HCT116 (cell line): ENCODE measurements at regions not wholly inside any gene's neighbourhood (a gene's known extent, or its start where the extent isn't known, plus 50 kb on each side); places are given as distances from the start of the nearest gene placed in this dataset.

Experiments
- ATAC-seq: fragments of 200-7000 bp; cut with Tn5 transposase; 2 replicates; pipeline ENCODE4 v1.9.1; 2020; ENCODE audit warnings: mild to moderate bottlenecking, moderate library complexity
- BruUV-seq: library from RNA; stranded (reverse); fragments of 400-500 nt; replicated peaks from 2 replicates; lab custom pipeline; 2021; lab: Mats Ljungman, UMichigan
- CTCF ChIA-PET: fragments of 300-600 bp; sonication (Branson Sonifier 250); formaldehyde crosslinking; loops from one replicate; lab custom pipeline; 2021; ENCODE audit warnings: antibody characterized with exemption; lab: Charles Lee
- POLR2A ChIA-PET: fragments of 300-600, 350-600 bp; sonication (Branson Sonifier 250); formaldehyde crosslinking; loops from one replicate; lab custom pipeline; 2021; ENCODE audit warnings: antibody characterized with exemption; lab: Charles Lee
- RAD21 ChIA-PET, 2 experiments: fragments of 300-600 bp; sonication (Branson Sonifier 250); formaldehyde crosslinking; loops; one replicate each; lab custom pipeline; 2023; ENCODE audit warnings: low total read pairs in 2 of 2; ENCODE audit not compliant: uncharacterized antibody in 2 of 2, unreplicated experiment in 2 of 2, low non-redundant PET in 1 of 2; lab: Charles Lee
- DNase-seq: peaks from one replicate; pipeline ENCODE4 v3.0.0-alpha.2; 2010; ENCODE audit warnings: low read depth, low spot score
- H2AFZ ChIP-seq: fragments of 200-600 bp; shearing (Covaris generic), sonication (generic); 2 replicates; pipeline ENCODE4 v1.6.1; 2017; ENCODE audit warnings: low read depth, mixed run types, mixed read lengths, antibody characterized with exemption, low read length; ENCODE audit not compliant: poor library complexity, severe bottlenecking
- H3K27ac ChIP-seq: 2 replicates; pipeline ENCODE4 v1.5.1; 2012; ENCODE audit warnings: low read depth, low read length
- H3K27me3 ChIP-seq: fragments of 200-600 bp; sonication (generic); 2 replicates; pipeline ENCODE4 v1.6.1; 2016; ENCODE audit warnings: mixed run types, low read length, mixed read lengths; ENCODE audit not compliant: insufficient read depth
- H3K36me3 ChIP-seq, 2 experiments: fragments of 200-500 bp in 1 of 2; fragments of 200-600 bp in 1 of 2; sonication (Bioruptor generic) in 1 of 2; sonication (generic) in 1 of 2; 2 replicates each; pipeline versions ENCODE4 v1.5.1 to v1.6.1; 2014 to 2016; ENCODE audit warnings: low read length in 2 of 2, inconsistent platforms in 1 of 2, mixed read lengths in 1 of 2, mixed run types in 1 of 2; ENCODE audit not compliant: insufficient read depth in 2 of 2, control insufficient read depth in 1 of 2
- H3K4me1 ChIP-seq, 2 experiments: fragments of 200-600 bp in 1 of 2; sonication (generic) in 1 of 2; 2 replicates each; pipeline versions ENCODE4 v1.5.1 to v1.6.1; 2012 to 2017; ENCODE audit warnings: low read length in 2 of 2, inconsistent platforms in 1 of 2, mild to moderate bottlenecking in 1 of 2, mixed read lengths in 1 of 2, mixed run types in 1 of 2, moderate library complexity in 1 of 2; ENCODE audit not compliant: insufficient read depth in 2 of 2, control insufficient read depth in 1 of 2
- H3K4me2 ChIP-seq: fragments of 200-600 bp; sonication (generic); 2 replicates; pipeline ENCODE4 v1.6.1; 2017; ENCODE audit warnings: mixed run types, low read length, mixed read lengths
- H3K4me3 ChIP-seq, 2 experiments: fragments of 200-600 bp in 1 of 2; sonication (generic) in 1 of 2; replicated peaks in 1 of 2; 2 replicates each; pipeline ENCODE4 v1.5.1; 2011 to 2016; ENCODE audit warnings: low read length in 2 of 2, control low read depth in 1 of 2, low read depth in 1 of 2, mild to moderate bottlenecking in 1 of 2, mixed read lengths in 1 of 2, mixed run types in 1 of 2
- H3K79me2 ChIP-seq: fragments of 200-600 bp; sonication (generic); 2 replicates; pipeline ENCODE4 v1.6.1; 2017; ENCODE audit warnings: mild to moderate bottlenecking, mixed run types, low read length, moderate library complexity, mixed read lengths; ENCODE audit not compliant: insufficient read depth
- H3K9ac ChIP-seq: fragments of 200-600 bp; sonication (generic); 2 replicates; pipeline ENCODE4 v1.6.1; 2016; ENCODE audit warnings: low read length, mixed read lengths
- H3K9me2 ChIP-seq: fragments of 200-600 bp; sonication (generic), shearing (Covaris generic); 2 replicates; pipeline ENCODE4 v1.6.1; 2017; ENCODE audit warnings: mixed run types, mild to moderate bottlenecking, moderate library complexity; ENCODE audit not compliant: insufficient read depth
- H3K9me3 ChIP-seq, 2 experiments: fragments of 200-500 bp in 1 of 2; fragments of 200-600 bp in 1 of 2; sonication (Bioruptor generic) in 1 of 2; sonication (generic) in 1 of 2; 2 replicates each; pipeline ENCODE4 v1.6.1; 2014 to 2017; ENCODE audit warnings: low read length in 2 of 2, mixed read lengths in 2 of 2, inconsistent platforms in 1 of 2, low read depth in 1 of 2, mild to moderate bottlenecking in 1 of 2, mixed run types in 1 of 2, moderate library complexity in 1 of 2; ENCODE audit not compliant: control insufficient read depth in 1 of 2, insufficient read depth in 1 of 2
- H4K20me1 ChIP-seq: fragments of 200-600 bp; sonication (generic), shearing (Covaris generic); 2 replicates; pipeline ENCODE4 v1.6.1; 2017; ENCODE audit warnings: mixed run types, mild to moderate bottlenecking, moderate library complexity; ENCODE audit not compliant: insufficient read depth
- ATF3 ChIP-seq: IDR thresholded peaks from 2 replicates; pipeline ENCODE4 v1.6.1; 2012
- CEBPB ChIP-seq: IDR thresholded peaks from 2 replicates; pipeline ENCODE4 v1.6.1; 2012; ENCODE audit warnings: low read depth
- EGR1 ChIP-seq: IDR thresholded peaks from 2 replicates; pipeline ENCODE4 v1.6.1; 2012; ENCODE audit warnings: low read depth
- ELF1 ChIP-seq: IDR thresholded peaks from 2 replicates; pipeline ENCODE4 v1.6.1; 2012; ENCODE audit warnings: low read depth, borderline replicate concordance
- EZH2 ChIP-seq: fragments of 200-600 bp; sonication (generic); IDR thresholded peaks from 2 replicates; pipeline ENCODE4 v1.6.1; 2017; ENCODE audit warnings: antibody characterized with exemption, mixed run types
- EZH2phosphoT487 ChIP-seq: fragments of 200-600 bp; IDR thresholded peaks from 2 replicates; pipeline ENCODE4 v1.6.1; 2018; ENCODE audit warnings: antibody characterized with exemption, borderline replicate concordance
- FOSL1 ChIP-seq: IDR thresholded peaks from 2 replicates; pipeline ENCODE4 v1.6.1; 2012; ENCODE audit warnings: low read depth
- JUND ChIP-seq: IDR thresholded peaks from 2 replicates; pipeline ENCODE4 v1.6.1; 2012
- POLR2A ChIP-seq: IDR thresholded peaks from 2 replicates; pipeline ENCODE4 v1.7.0; 2011; ENCODE audit warnings: borderline replicate concordance; ENCODE audit not compliant: insufficient read depth, insufficient read length; ENCODE audit errors: extremely low read depth
- POLR2AphosphoS5 ChIP-seq: IDR thresholded peaks from 2 replicates; pipeline ENCODE4 v1.6.1; 2011; ENCODE audit warnings: mild to moderate bottlenecking, low read depth, low read length, moderate library complexity
- REST ChIP-seq: IDR thresholded peaks from 2 replicates; pipeline ENCODE4 v1.6.1; 2012; ENCODE audit warnings: low read depth
- SIN3A ChIP-seq: IDR thresholded peaks from 2 replicates; pipeline ENCODE4 v1.6.1; 2012; ENCODE audit warnings: low read depth
- YY1 ChIP-seq: IDR thresholded peaks from 2 replicates; pipeline ENCODE4 v1.6.1; 2011; ENCODE audit warnings: low read length, low read depth, moderate library complexity, mild to moderate bottlenecking; ENCODE audit not compliant: insufficient replicate concordance; ENCODE audit errors: extremely low read depth
- ZFX ChIP-seq: fragments of 450-650 bp; IDR thresholded peaks from 2 replicates; pipeline ENCODE4 v1.6.1; 2017
- intact Hi-C: fragments of 100-400 bp; cut with micrococcal nuclease; formaldehyde crosslinking; loops from 2 replicates; pipeline ENCODE4 v1.10.0; 2022
- TF ChIP-seq, protein P1 (sequence below): IDR thresholded peaks from 2 replicates; pipeline ENCODE4 v1.6.1; 2011; ENCODE audit warnings: mild to moderate bottlenecking, low read length, moderate library complexity; ENCODE audit not compliant: insufficient replicate concordance; ENCODE audit errors: extremely low read depth
- TF ChIP-seq, protein P2 (sequence below): IDR thresholded peaks from 2 replicates; pipeline ENCODE4 v1.6.1; 2012

GRCh38 chr3:117887901-117888300 lies 1146.7 kb downstream of the IGSF11 start:
- Histone ChIP-seq H2AFZ (no peak overlapping the region), H3K4me2 (no peak overlapping the region), H3K4me3 (no peak overlapping the region), H3K4me1 (no peaks in the 10 kb centered on the region), H3K79me2 (no peaks in the 10 kb centered on the region), H3K9me3 (no peaks in the 10 kb centered on the region), H3K36me3 (no peaks in the 10 kb centered on the region), H4K20me1 (no peaks in the 10 kb centered on the region), H3K9ac (no peak overlapping the region), H3K27ac (no peak overlapping the region), H3K27me3 (no peaks in the 10 kb centered on the region), H3K9me2 (no peaks in the 10 kb centered on the region)
- intact Hi-C loops, result no loop called here
- DNase-seq, result no peak
- no peak for ATAC-seq
- RAD21 ChIA-PET, result no interaction called here
- POLR2A ChIA-PET, result no interaction called here
- BruUV-seq, result no TSS peak
- TF ChIP-seq ATF3, result no peak
- TF ChIP-seq EZH2phosphoT487, result no peak
- TF ChIP-seq, protein P1, sequence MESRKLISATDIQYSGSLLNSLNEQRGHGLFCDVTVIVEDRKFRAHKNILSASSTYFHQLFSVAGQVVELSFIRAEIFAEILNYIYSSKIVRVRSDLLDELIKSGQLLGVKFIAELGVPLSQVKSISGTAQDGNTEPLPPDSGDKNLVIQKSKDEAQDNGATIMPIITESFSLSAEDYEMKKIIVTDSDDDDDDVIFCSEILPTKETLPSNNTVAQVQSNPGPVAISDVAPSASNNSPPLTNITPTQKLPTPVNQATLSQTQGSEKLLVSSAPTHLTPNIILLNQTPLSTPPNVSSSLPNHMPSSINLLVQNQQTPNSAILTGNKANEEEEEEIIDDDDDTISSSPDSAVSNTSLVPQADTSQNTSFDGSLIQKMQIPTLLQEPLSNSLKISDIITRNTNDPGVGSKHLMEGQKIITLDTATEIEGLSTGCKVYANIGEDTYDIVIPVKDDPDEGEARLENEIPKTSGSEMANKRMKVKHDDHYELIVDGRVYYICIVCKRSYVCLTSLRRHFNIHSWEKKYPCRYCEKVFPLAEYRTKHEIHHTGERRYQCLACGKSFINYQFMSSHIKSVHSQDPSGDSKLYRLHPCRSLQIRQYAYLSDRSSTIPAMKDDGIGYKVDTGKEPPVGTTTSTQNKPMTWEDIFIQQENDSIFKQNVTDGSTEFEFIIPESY, result no peak
- TF ChIP-seq CEBPB, result no peak
- TF ChIP-seq ELF1, result no peak
- TF ChIP-seq EZH2, result no peak
- TF ChIP-seq REST, result no peak
- no peak for TF ChIP-seq SIN3A
- TF ChIP-seq, protein P2, sequence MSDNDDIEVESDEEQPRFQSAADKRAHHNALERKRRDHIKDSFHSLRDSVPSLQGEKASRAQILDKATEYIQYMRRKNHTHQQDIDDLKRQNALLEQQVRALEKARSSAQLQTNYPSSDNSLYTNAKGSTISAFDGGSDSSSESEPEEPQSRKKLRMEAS, result no peak
- no peak for TF ChIP-seq JUND
- TF ChIP-seq YY1, result no peak
- TF ChIP-seq POLR2AphosphoS5, result no peak
- TF ChIP-seq EGR1, result no peak
- TF ChIP-seq ZFX, result no peak
- TF ChIP-seq FOSL1, result no peak
- TF ChIP-seq POLR2A, result no peak
- CTCF ChIA-PET, result no interaction called here
